IPS DF 19.7 (cell line): ENCODE measurements at regions not wholly inside any gene's neighbourhood (a gene's known extent, or its start where the extent isn't known, plus 50 kb on each side); places are given as distances from the start of the nearest gene placed in this dataset.
"Not testable (repeated sequence)": the region's sequence is repeated elsewhere in the genome, so short reads cannot be mapped to it uniquely, and the experiment has no call there.

ENCODE experiments used
- DNase-seq: peaks from one replicate; pipeline ENCODE4 v3.0.0-alpha.2; 2013; ENCODE audit warnings: low read depth, low spot score

DNA sequence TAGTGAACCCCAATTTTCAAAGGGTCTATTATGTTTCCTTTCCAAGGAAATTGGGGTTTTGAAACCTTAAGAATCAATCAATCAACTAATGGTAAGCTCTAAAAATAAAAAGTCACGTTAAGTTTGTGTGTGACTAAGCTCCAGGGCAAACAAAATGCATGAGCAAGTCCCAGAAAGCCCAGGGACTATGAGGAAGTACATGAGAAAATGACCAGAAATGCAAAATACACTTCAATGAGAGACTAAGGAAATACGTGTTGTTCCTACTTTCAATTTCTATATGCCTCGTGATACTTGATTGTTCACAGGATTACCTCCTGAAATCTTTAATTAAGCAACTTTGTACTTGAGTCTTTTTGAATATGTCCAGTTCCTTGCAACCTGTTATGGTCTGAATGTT, 684.4 kb upstream of the SYT4 start:
- no peak for DNase-seq

DNA sequence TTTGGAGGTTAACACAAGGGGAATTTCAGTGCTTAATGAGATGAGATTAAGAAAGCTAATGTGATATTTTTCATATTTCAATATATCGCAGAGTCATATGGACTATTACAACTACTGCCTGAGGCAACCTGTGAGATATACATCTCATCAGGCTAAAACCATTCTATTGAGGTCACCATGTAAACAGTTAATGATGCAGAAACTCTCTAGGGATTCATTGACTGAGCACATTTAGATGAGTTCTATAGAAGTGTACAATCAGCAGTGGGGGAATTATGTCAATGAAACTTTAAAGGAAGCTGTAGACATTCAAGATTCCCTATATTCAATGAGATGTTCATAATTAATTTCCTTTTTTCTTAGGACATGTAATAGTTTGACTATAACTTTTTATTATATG, 687.4 kb upstream of the SYT4 start:
- no peak for DNase-seq

DNA sequence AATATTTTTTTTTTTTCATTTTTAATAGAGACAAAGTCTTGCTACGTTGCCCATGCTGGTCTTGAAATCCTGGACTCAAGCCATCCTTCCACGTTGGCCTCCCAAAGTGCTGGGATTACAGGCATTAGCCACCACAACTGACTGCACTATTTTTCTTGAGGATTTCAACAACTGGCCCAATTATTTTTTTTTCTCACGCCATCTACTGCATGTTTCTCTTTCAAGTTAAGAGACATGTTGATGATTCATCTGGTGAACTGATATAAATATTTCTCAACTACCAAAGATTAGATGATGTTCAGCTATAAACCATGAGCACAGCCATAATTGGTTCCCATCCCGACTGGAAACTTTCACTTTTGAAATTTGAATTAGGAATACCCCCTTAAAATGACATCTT, 688.4 kb upstream of the SYT4 start:
- no peak for DNase-seq

DNA sequence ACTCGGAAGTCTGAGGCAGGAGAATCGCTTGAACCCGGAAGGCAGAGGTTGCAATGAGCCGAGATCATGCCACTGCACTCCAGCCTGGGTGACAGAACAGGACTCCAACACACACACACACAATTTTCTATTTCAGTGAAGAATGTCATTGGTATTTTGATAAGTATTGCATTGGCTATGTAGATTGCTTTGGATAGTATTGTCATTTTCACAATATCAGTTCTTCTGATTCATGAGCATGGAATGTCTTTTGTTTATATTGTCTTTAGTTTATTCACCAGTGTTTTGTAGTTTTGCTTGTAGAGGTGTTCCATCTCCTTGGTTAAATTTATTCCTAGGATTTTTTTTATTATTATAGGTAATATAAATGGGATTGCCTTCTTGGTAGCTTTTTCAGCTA, 693.4 kb upstream of the SYT4 start:
- no peak for DNase-seq

DNA sequence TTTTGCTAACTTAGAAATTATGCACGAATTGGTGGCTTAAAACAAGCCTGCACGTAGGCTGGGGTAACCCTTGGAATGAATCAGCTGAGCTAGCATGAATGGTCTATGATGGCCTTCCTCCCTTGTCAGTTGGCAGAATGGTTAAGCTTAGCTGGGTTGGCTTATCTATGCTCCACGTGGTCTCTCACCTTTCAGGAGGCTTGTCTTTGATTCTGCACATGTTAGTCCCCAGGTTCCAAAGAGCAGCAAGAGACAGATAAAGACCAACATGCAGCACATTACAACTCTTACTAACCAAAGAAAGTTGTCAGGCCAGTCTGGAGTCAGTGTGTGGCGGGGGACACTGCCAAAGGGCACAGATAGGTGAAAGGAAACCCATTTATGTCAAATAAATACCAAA, 700.9 kb upstream of the SYT4 start:
- DNase-seq, result no peak

DNA sequence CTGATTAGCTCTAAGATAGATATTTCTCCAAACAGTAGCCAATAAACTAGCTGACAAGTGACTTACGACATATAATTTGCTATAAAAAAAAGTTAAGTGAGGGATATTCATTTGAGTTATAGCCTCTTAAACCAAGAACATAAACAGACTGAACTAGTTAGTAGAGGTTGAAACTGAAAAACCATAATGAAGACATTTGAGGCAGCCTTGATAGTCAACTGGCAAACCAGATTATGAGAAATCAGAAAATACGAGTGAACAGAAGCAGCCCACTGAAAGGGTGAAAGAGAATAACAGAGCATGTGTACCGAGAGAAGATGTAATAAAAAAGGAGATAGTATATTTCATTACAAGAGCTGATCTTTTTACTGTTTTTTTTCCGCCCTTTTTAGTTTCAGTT, 698.1 kb upstream of the SETBP1 start:
- no peak for DNase-seq

DNA sequence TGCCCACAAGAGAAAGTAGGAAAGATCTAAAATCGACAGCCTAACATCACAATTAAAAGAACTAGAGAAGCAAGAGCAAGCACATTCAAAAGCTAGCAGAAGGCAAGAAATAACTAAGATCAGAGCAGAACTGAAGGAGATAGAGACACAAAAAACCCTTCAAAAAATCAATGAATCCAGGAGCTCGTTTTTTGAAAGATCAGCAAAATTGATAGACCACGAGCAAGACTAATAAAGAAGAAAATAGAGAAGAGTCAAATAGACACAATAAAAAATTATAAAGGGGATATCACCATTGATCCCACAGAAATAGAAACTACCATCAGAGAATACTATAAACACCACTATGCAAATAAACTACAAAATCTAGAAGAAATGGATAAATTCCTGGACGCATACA, 693.6 kb upstream of the SETBP1 start:
- not testable (repeated sequence) for DNase-seq

DNA sequence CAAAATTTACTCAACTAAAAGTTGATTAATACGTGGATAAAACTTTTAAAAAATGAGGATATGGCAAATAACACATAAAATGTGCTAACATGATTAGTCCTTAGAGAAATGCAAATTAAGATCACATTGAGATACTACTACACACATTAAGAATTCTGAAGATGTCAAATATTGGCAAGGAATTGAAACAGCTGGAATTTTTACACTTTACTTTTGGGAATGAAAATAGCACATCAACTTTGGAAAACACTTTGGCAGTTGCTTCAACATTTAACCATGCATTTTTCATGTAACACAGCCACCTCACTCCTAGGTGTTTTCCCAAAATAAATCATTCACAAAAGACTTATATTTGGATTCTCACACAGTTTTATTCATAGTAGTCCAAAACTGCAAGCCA, 687.9 kb upstream of the SETBP1 start:
- DNase-seq, result no peak

DNA sequence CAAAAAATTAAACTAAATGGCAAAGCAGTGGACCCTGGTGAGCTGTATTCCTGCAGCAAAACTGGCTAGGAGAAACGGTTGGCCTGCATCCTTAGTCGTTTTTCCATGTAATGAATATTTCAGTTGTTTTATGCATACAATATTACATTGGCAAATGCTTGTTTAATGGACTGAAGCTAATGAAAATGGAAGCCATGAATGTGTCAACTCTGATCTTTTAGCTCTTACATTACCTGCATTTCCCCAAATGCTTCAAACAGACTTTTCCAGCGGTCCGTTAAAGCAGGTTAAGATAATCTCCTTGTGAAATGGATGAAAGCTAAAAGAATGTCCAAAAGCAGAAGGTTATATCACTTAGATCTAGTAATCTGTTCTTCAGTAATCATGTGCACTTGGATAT, 686.3 kb upstream of the SETBP1 start:
- no peak for DNase-seq

DNA sequence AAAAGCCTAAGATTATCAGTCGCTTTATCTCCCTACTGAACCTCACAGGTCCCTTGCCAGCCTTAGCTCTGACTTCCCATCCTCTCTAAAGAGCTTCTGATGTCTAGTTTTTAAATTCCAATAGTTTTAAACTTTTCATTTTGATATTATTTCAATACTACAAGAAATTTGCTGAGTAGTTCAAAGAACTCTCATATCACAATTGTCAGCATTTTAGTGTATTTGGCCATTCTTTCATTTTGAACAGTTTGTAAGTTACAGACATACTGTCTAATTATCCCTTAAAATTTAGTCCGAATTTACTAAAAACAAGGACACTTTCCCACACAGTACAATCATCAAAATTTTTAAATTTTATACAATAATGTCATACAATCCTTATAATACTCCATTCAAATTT, 666.8 kb upstream of the SETBP1 start:
- no peak for DNase-seq

DNA sequence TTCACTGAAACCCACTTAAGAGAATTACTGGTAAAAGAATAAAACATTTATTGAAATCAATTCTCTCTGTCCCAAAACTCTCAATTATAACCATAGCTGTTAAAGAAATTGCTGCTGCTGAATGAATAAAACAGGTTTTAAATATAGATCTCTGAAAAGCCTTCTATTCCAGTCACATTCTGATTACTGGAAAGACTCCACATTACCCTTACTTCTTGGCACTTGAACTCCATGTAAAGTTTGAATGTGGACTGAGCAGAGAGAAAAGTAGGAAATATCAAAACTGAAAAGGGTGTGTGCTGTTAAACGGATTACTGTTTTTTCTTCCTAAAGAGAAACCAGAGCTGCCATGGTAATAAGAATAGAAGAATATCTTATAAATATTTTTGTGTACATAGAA, 655.3 kb upstream of the SETBP1 start:
- DNase-seq, result no peak

DNA sequence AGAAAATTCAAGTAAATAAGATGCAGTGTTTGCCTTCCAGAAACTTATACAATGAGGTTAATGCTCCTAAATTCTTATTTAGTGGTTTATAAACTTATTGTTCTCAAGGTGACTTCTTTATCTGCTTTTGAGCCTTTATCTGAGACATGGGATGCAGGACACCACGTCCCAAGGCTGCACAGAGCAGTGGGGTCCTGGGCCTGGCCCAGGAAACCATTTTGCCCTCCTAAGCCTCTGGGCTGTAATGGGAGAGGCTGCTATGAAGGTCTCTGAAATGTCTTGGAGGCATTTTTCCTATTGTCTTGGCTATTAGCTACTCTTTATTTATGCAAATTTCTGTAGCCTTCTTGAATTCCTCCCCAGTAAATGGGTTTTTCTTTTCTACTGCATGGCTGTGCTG, 652.6 kb upstream of the SETBP1 start:
- no peak for DNase-seq

DNA sequence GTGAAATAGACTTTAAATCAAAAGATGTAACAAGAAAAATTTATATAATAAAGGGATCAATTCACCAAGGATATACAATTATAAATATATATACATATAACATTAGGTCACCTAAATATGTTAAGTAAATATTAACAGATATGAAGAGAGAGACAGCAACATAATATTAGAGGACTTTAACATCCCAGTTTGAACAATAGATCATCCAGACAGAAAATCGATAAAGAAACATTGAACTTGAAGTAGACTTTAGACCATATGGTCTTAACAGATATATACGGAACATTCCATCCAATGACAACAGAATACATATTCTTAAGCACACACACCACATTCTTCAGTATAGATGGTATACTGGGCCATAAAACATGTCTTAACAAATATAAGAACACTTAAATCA, 649.6 kb upstream of the SETBP1 start:
- no peak for DNase-seq

DNA sequence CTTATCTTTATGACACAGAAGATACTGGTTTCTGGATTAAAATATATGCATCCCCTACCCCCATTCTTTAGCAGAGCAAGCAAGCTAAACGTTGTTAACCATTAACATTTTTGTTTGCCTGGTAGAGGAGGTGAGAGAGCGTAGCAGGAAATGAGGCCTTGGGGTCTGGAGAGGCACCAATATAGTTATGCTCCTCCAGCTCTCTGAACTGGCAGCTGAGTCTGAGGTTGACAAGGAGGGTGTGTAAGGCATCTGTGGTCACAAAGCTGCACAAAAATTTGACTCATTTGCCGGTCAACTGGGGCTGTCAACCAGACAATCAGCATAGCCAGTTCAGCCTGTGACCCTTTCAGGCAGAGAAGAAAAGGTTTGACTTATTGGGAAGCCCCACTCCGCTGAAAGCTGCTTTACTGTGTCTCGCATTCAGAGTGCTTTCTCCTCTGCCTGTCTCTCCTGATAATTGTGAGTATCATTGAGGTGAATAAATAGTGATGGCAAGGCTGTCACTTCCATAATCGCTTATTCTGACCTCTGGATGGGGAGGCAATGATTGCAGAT, 647.5 kb upstream of the SETBP1 start:
- no peak for DNase-seq

DNA sequence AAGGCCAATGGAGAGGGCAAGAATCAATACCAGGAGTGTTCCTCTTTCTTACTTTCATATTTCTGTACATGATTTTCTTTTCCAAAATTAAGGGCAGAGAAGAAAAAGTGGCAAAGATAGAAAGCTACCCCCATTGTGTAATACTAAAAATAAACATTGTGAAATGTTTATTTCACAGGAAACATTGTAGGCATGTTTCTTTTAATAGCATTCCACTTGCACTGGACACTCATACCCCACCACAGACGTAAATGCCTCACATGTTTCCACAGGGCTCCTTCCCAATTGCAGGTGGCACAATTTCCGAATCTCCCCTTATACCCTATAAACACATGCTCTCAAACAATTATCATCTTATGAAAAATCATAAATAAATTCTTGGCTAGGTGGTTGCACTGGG, 645.1 kb upstream of the SETBP1 start:
- no peak for DNase-seq

DNA sequence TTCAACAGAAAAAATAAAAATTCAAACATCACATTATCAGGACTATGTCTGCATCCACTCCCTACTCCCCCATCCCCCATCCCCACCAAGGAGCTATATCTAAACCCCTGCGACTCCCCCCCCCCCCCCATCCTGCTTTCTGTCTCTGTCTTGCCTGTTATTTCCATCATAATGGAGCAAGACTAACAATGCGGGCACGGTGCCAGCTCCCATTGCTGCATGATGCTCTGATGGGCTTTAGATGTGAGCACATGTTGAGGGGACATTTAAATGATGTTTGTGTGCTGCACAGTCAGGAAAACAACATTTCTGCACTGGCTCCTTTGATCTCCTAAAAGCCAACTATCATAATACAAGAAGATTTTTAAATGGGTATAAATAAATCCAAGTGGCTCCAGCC, 644.2 kb upstream of the SETBP1 start:
- no peak for DNase-seq

DNA sequence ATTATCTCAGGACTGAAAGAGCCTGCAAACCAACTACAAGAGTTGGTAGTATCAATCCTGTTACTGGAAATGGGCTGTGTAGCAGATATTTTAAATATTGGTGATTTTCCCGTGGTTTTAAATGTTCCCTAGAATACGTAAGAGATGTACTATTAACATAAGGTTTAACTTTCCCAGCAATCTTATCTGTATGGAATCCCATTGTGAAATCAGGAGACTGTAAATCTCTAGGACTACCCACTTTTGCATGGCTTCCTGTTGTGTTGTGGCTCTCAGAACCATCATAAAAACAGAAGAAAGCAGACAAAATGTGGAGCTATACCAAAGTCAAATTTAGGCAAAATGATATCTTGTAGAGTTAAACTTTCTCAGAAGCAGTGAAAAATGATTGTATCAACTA, 641.5 kb upstream of the SETBP1 start:
- DNase-seq, result no peak

DNA sequence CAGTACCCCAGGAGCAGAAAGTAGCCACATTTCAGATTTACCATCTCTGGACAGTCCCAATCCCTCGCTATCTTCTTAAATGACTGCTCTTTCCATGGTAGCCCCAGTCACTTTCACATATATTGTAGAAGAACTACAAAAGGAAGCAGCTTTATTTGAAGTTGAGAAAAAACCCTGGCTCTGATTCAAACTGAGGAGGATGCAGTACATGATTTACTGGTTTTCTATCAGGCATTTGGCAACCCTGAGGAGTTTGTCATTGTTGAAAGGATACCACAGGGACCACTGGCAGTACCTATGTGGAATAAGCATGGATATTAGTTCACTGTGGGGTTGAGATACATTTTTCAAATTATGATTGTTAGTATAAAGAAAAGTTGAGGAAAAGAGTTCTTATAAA, 640.9 kb upstream of the SETBP1 start:
- DNase-seq, result no peak

DNA sequence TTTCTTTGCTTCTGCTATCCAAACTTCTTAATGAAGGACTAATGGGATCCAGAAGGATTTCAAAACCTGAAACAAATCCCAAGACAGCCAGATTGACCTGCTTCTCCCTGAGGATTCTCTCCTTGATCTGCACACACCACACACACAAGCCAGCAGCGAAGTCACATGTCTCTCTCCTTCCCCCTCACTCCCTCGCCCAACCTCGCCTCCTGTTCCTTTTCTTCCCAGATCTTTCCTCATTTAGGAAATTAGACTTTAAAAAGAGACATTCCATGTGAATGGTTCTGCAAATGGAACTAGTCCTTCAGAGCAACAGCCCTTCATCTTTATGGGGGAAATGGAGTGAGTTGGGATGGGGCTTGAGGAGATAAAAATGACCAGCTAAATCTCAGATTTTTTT, 639.1 kb upstream of the SETBP1 start:
- DNase-seq, result peak; percentile 38

DNA sequence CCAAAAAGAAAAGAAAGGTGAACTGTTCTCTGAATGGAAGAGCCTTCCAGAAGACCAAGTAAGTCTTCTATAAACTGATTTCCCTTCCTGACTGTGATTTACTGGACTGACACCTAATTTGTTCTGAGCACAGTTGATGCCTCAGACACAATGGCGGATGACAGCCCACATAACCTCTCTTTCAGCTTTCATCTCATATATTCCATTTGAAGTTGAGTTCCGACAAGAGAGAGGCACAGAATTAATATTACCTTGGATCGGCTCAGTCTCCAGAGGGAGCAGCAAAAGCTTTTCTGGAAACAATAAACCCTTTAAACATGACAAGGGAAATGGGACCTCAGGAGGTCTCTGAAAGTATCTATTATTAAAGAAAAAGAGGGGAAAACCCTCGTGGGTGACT, 638.7 kb upstream of the SETBP1 start:
- DNase-seq, result no peak

DNA sequence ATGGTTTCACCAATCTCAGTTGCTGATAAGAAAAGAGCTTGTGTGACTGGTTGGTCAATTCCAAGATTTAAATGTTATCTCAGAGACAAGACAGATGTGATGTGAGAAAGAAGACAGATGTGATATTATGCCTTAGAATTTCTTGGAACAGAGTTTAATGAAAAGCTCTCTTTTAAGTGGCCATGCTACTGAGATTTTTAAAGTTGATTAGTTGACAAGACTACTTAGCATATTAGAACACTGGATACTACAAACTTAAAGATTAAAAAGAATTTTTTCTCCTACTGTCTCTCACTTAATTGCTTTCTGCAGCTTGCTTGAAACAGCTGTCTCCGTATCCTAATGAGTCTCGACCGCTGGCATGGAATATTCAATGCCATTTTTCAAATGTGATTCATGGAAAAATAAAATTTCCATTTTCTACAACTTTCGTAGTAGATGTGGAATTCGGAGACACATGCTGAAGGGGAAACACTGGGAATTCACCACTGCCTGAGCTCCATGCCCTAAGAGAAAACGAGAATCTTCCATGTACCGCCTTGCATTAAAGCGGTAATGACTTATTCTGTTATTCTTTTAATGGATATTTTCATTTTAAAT, 634.2 kb upstream of the SETBP1 start:
- no peak for DNase-seq

DNA sequence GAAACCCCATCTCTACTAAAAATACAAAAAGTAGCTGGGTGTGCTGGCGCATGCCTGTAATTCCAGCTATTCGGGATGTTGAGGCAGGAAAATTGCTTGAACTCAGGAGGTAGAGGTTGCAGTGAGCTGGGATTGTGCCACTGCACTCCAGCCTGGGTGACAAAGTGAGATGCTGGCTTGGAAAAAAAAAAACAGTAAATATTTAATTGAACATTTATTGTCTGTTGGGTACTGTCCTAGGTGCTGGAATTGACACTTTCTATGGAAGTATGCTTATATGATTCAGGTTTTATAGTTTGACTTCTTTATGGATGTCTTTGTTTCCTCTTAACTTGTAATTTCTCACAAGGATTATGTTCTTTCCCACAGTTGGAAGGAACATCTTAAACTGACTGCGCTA, 633.1 kb upstream of the SETBP1 start:
- no peak for DNase-seq

DNA sequence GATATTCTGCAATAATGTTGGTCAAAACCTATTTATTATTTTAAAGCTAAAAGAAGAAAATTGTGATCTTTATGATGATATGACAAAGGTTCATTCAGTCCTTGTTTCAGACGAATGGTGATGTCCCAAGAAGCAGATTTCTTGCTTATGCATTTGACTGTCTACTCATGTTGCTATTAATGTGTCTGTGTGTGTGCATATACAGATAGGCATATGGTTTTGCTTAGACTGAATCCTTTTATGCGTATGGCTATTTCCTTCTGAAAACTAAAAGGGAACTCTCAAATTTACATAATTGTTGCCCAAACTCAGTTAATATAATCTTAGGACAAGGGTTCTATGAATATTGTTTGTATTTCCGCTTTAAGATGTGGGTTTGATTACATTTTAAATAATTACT, 632.3 kb upstream of the SETBP1 start:
- no peak for DNase-seq

DNA sequence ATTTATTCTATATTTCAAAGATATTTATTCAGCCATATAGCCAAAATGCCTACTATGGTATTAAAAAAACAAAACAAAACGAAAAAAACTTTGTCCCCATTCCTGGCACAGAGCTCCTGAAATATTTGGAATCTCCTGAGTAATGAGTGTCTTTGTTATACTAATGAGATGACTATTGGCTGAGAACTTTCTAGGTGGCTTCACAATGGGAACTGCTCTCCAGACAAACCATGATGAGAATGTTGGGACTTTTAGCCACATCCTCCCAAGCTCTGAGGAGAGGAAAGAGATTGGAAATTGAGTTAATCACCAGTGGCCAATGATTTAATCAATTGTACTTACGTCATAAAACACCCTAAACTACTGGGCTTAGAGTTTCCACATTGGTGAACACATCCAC, 631.8 kb upstream of the SETBP1 start:
- no peak for DNase-seq
